Large intestine (tissue), 3 donors: ENCODE measurements at regions not wholly inside any gene's neighbourhood (a gene's known extent, or its start where the extent isn't known, plus 50 kb on each side); places are given as distances from the start of the nearest gene placed in this dataset.

Experiments used
- DNase-seq, 2 donors: peaks; one replicate each; pipeline versions ENCODE4 v3.0.0 to v3.0.0-alpha.2; 2013
- H3K27ac ChIP-seq: one replicate; pipeline ENCODE4 v1.5.1; 2013; ENCODE audit warnings: low read length
- H3K27me3 ChIP-seq: 2 replicates; pipeline ENCODE4 v1.6.1; 2013; ENCODE audit warnings: low read length; ENCODE audit not compliant: control insufficient read depth, insufficient read depth
- H3K36me3 ChIP-seq: 2 replicates; pipeline ENCODE4 v1.6.1; 2013; ENCODE audit warnings: low read length; ENCODE audit not compliant: control insufficient read depth, insufficient read depth
- H3K4me1 ChIP-seq: one replicate; pipeline ENCODE4 v1.6.1; 2013; ENCODE audit warnings: low read length; ENCODE audit not compliant: control insufficient read depth, insufficient read depth
- H3K4me3 ChIP-seq: one replicate; pipeline ENCODE4 v1.5.1; 2013; ENCODE audit warnings: low read length
- H3K9me3 ChIP-seq: one replicate; pipeline ENCODE4 v1.6.1; 2013; ENCODE audit warnings: mild to moderate bottlenecking, low read depth, low read length, moderate library complexity; ENCODE audit not compliant: control insufficient read depth
- WGBS: methylation state at CpG from one replicate; pipeline ENCODE4 v1.1.5; 2013; ENCODE audit warnings: low lambda C conversion rate; ENCODE audit not compliant: insufficient coverage; 5-methylcytosine and 5-hydroxymethylcytosine counted together

DNA sequence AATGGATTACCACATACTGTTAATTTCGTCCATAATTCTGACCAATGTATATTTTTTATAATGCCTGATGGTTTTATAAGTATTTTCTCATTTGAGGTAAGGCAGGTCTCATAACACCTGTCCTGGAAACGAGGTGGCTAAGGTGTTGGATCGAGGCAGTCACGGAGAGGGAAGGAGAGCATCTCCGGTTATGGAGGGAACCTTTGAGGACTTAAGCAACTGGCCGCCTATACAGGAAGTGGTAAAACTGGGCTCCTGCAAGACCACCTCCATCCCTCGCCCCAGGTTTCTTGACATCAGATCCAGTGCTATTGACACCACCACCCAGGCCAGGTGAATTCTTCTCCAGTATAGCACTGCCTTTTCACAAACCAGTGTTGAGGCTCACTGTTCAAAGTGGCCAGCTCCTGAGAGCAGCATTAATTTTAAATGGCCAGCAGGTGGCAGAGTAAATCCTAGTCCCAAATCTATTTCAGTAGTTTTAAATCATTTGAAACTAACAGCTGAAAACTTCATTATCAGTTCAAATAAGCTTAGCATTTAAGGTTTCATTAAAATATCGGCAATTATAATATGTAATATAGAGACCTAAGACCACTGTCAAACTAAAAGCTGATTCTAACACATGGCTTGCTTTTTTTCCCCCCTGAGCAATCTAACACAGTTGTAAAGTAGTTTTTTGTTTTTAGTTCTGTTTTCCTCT is 100.8 kb downstream of the PPM1A start:
- Histone ChIP-seq H3K4me1 (no peaks in the 10 kb centered on the region), H3K36me3 (no peaks in the 10 kb centered on the region), H3K4me3 (no peak overlapping the region), H3K9me3 (no peaks in the 10 kb centered on the region), H3K27me3 (peaks cover 13% of the 10 kb centered on the region), H3K27ac (no peak overlapping the region)
- peak in 1 of 2 donors; percentile 14 for DNase-seq
- WGBS, result no CpG with 5 or more reads among the region's 8 CpGs

DNA sequence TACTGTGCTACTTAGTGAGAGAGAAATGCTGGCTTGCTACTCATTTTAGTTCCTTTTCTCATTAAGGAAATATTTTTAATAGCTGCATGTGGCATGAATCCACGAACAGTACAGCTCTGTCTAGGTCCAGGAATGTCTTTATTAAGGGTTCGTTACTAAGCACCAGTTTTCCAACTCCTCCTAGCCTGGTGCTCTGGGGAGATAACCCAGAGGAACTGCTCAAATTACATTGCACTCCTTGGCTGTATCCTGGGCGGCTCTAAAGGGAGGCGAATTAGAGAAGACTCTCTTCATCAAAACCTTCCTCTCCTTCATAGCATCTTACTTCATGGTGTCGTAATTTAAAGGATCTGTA is 101.3 kb downstream of the PPM1A start:
- no peak overlapping the region for H3K4me3 ChIP-seq
- H3K36me3 ChIP-seq, result no peaks in the 10 kb centered on the region
- no peaks in the 10 kb centered on the region for H3K9me3 ChIP-seq
- no peak for DNase-seq
- H3K4me1 ChIP-seq, result no peaks in the 10 kb centered on the region
- 83% methylated on average over 1 of the region's 5 CpGs for WGBS
- H3K27me3 ChIP-seq, result peaks cover 13% of the 10 kb centered on the region
- no peak overlapping the region for H3K27ac ChIP-seq

DNA sequence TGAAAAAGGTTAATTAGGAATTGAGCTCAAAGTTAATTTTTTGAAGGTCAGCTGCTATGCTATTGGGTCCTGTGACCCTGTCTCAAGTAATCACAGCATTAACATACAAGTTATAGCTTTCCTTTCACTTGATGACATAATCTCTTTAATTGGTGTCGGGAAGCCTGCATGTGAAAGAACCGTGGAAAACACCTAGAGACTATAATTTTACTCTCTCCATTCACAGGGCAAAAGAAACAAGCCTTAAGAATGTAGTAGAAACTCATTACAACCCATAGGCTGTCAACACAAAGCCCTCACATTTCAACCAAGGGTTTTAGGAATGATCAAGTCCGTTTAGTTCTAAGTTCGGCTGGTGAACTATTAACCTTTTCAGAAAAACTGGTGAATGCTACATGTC is 104.4 kb downstream of the PPM1A start:
- Histone ChIP-seq H3K9me3 (no peaks in the 10 kb centered on the region), H3K4me1 (no peaks in the 10 kb centered on the region), H3K4me3 (no peak overlapping the region), H3K27me3 (peaks cover 22% of the 10 kb centered on the region), H3K36me3 (no peaks in the 10 kb centered on the region), H3K27ac (no peak overlapping the region)
- no CpG with 5 or more reads among the region's 4 CpGs for WGBS
- DNase-seq, result no peak

DNA sequence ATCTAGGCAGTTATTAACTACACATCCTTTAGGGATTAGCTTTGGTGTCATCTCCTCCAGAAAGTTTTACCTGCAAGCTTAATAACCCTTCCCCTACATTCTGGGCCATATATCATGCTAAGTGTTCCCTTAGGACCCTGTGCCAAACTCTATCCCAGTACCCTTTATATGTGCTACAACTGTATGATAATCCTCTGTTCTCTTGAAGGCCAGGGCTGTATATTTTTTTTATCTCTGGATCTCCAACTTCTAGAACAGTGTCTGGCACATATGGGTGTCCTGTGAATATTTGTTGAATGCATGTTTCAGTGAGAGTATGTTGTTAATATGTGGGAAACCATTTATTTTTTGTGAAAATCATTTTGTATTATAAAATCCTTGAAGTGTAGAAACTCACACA is 106.7 kb downstream of the PPM1A start:
- H3K27me3 ChIP-seq, result peaks cover 13% of the 10 kb centered on the region
- DNase-seq, result no peak
- no peaks in the 10 kb centered on the region for H3K36me3 ChIP-seq

DNA sequence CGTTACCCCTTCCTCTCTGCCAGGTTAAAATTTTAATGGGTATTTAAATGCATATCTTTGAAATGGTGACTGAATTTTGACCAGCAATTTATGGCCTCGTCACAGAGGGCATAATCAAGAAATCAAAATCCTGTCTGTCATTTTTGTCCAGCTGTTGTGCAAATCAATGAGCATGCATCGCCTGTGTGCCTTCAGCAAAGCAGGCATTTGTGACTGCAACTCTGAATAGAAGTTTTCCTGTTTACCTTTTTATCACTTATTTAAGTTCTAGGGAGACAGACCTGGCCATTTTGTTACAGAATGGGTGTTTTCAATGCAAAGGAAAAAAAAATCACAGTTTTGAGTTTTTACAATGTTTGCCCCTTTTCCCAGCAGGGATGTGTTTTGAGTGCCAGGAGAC is 107.4 kb downstream of the PPM1A start:
- Histone ChIP-seq H3K4me3 (no peak overlapping the region), H3K9me3 (no peaks in the 10 kb centered on the region), H3K27ac (no peak overlapping the region), H3K36me3 (no peaks in the 10 kb centered on the region), H3K27me3 (peaks cover 13% of the 10 kb centered on the region), H3K4me1 (no peaks in the 10 kb centered on the region)
- no peak for DNase-seq
- WGBS, result no CpG with 5 or more reads among the region's 3 CpGs

More for the DNA sequence above, 106.7 kb downstream of the PPM1A start:
- H3K27ac ChIP-seq, result no peak overlapping the region
- no peaks in the 10 kb centered on the region for H3K4me1 ChIP-seq
- H3K9me3 ChIP-seq, result no peaks in the 10 kb centered on the region
- no peak overlapping the region for H3K4me3 ChIP-seq

DNA sequence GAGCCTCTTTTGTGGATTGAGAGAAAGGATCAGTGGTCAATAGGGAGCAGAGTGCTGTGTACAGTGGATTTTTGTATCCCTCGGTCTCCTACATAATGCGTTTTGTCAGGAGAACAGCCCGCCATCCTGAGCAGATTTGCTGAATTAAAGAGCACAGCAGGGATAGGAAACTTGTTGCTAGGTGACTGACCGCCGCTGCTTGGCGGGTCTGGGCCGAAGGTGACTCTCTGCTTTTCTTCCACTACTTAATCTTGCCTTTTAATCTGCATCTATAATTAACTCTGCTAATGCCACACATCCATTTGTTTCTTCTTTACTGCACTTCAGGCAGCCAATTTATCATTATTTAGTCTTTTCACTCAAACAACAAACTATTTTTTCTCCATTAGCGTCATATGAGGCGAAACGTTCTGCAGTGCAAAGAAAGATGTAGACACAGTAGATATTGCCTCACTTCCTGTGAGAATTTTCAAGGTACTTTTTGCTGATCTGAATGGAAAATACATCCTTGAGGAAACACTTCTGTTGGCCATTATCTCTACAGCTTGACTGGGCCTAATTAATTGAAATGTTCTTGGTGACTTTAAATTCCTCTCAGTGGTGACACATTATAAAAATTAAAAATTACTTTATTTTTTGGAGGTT is 108.0 kb downstream of the PPM1A start:
- no peaks in the 10 kb centered on the region for H3K36me3 ChIP-seq
- no peak for DNase-seq
- no peaks in the 10 kb centered on the region for H3K9me3 ChIP-seq
- no peak overlapping the region for H3K4me3 ChIP-seq
- peaks cover 13% of the 10 kb centered on the region for H3K27me3 ChIP-seq
- 40% methylated on average over 2 of the region's 10 CpGs for WGBS
- H3K4me1 ChIP-seq, result no peaks in the 10 kb centered on the region
- no peak overlapping the region for H3K27ac ChIP-seq

DNA sequence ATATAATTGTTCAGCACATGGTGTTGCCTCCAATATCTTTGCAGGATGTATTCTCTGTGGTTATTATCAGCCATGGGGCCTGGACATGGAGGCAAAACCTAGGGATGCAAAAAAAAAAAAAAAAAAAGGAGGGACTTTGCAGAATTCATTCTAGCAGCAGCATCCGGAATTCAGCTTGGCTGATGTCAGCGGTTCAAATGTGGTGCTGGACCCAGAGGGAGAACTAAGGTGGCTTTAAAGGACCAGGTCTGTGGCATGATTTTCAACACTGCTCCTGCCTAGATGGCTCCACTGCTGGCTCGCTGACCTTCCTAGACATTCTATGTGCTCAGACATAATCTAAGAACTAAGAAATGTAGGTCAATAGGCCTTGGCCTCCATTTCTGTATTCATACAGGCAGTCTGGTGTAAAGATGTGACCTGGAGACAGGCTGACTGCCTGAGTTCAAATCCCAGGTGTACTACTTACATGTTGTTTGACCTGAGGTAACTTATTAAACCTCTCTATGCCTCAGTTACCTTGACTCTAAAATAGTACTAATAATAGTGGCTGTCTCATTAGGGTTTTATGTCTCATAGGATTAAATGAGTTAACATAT is 108.6 kb downstream of the PPM1A start:
- Histone ChIP-seq H3K9me3 (no peaks in the 10 kb centered on the region), H3K36me3 (no peaks in the 10 kb centered on the region), H3K27ac (no peak overlapping the region), H3K4me1 (no peaks in the 10 kb centered on the region), H3K4me3 (no peak overlapping the region), H3K27me3 (peaks cover 13% of the 10 kb centered on the region)
- no CpG with 5 or more reads among the region's 3 CpGs for WGBS
- no peak for DNase-seq

DNA sequence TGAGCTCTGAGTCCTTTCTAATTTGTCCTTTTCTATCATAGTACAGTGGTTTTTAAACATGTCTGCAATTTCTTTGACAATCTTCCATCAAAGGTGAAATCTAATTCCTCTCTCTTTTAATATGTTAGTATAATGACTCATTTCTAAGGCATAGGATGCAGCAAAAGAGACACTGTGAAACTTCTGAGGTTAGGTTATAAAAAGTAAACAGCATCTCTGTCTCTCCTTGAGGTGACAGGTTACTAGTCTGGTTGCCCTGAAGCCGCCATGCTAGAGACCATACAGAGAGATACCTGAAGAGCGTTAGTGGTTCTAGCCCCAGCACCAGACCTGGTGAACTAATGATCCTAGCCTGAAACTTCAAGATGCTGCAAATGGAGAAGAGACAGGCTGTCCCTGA is 114.3 kb downstream of the PPM1A start:
- H3K27ac ChIP-seq, result no peak overlapping the region
- no peaks in the 10 kb centered on the region for H3K27me3 ChIP-seq
- WGBS, result no CpG with 5 or more reads among the region's 2 CpGs
- no peaks in the 10 kb centered on the region for H3K9me3 ChIP-seq
- DNase-seq, result no peak
- no peak overlapping the region for H3K4me3 ChIP-seq
- H3K36me3 ChIP-seq, result no peaks in the 10 kb centered on the region
- no peaks in the 10 kb centered on the region for H3K4me1 ChIP-seq

DNA sequence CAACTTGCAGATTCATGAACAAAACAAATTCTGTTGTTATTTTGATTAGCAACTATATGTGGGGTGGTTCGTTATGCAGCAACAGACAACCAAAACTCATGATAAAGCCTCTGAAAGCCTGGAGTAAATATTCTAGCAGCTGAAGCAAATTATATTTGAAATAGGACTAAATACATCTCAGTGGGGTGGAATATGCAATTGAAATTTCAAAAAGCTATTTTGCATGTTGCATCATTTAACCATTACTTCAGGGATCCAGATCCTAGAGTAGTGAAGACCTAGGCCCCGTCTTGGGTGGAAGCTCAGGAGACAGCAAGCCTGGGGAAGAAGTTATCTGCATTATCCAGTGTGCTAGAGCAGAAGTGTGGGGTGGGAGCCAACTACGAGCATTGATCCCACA is 114.7 kb downstream of the PPM1A start:
- Histone ChIP-seq H3K4me3 (no peak overlapping the region), H3K36me3 (no peaks in the 10 kb centered on the region), H3K27me3 (no peaks in the 10 kb centered on the region), H3K4me1 (no peaks in the 10 kb centered on the region), H3K27ac (no peak overlapping the region), H3K9me3 (no peaks in the 10 kb centered on the region)
- DNase-seq, result no peak
- 60% methylated on average over 1 of the region's 3 CpGs for WGBS

DNA sequence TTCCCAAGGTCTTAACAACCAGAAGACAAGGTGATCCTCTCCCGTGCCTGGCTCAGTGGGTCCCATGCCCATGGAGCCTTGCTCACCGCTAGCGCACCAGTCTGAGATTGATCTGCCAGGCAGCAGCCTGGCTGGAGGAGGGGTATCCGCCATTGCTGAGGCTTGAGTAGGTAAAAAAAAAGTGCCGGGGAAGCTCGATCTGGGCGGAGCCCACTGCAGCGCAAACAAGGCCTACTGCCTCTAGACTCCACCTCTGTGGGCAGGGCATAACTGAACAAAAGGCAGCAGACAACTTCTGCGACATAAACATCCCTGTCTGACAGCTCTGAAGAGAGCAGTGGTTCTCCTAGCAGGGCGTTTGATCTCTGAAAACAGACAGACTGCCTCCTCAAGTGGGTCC is 104.0 kb downstream of the C14orf39 start:
- WGBS, result no CpG with 5 or more reads among the region's 10 CpGs
- no peaks in the 10 kb centered on the region for H3K27me3 ChIP-seq
- no peak overlapping the region for H3K27ac ChIP-seq
- no peaks in the 10 kb centered on the region for H3K4me1 ChIP-seq
- DNase-seq, result no peak
- no peak overlapping the region for H3K4me3 ChIP-seq
- no peaks in the 10 kb centered on the region for H3K36me3 ChIP-seq
- no peaks in the 10 kb centered on the region for H3K9me3 ChIP-seq
